Renal cortical epithelial cell (primary cell): ENCODE measurements at regions not wholly inside any gene's neighbourhood (a gene's known extent, or its start where the extent isn't known, plus 50 kb on each side); places are given as distances from the start of the nearest gene placed in this dataset.

Source experiments
- DNase-seq: peaks from one replicate; pipeline ENCODE4 v3.0.0-alpha.2; 2011; ENCODE audit warnings: low read depth

GRCh38 chr2:78023356-78023755 is 501.2 kb upstream of the LRRTM4 start:
- no peak for DNase-seq

DNA sequence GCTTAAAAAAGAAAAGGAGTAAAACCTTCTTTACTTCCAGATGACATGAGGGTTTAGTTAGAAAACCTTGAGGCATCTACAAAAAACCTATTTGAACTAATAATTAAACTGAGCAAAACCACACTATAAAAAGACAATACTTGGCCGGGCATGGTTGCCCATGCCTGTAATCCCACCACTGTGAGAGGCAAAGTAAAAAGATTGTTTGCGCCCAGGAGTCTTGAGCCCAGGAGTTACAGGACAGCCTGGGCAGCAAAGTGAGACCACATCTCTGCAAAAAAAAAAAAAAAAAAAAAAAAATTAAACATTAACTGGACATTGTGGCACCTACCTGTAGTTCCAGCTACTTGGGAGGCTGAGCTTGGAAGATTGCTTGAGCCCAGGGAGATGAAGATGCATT is 502.8 kb upstream of the LRRTM4 start:
- DNase-seq: peak; percentile 91

DNA sequence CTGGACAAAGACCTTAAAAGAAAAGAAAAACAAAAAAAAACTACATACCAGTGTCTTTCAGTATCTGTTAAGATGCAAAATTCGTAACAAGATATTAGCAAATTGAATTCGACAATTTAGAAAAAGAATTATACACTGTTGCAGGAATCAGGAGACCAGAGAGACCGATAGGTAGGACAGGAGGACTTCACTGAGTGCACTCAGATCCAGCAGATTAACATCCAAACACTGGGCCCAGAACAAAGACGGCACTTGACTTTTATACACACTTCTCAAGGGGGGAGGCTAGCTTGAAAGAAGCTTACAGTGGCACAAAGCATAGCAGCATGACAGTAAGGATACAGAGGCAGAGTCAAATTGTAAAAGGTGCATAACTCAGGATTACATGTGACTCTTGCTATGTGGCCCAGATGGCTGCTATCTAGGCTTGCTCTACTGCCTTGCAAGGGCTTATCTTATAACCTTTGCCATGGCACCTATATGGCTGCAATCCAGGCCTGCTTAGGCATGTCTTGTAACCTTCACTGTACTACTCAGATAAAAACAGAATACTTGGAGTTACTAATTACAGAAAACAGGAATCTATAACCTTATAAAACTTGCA is 507.3 kb upstream of the LRRTM4 start:
- DNase-seq: no peak

DNA sequence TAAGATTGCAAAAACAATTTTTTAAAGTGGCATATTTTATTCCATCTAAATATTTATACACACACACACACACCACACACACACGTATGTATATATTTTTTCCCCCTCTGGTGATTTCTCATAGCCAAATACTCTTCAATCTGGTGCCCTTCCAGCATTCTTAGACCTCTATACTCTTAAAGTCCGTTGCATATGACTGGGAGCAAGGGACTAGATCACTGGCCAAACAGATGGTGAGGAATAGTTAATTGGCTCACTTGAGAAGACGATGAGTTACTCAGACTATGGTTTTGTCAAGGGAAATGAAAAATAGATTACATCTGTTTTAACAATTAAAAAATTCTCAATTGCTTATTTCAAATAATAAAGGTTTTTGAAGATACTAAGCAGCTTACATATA is 512.5 kb upstream of the LRRTM4 start:
- no peak for DNase-seq

GRCh38 chr2:78035804-78036203 is 513.6 kb upstream of the LRRTM4 start:
- DNase-seq: no peak

GRCh38 chr2:78051480-78051879 is 529.3 kb upstream of the LRRTM4 start:
- no peak for DNase-seq

DNA sequence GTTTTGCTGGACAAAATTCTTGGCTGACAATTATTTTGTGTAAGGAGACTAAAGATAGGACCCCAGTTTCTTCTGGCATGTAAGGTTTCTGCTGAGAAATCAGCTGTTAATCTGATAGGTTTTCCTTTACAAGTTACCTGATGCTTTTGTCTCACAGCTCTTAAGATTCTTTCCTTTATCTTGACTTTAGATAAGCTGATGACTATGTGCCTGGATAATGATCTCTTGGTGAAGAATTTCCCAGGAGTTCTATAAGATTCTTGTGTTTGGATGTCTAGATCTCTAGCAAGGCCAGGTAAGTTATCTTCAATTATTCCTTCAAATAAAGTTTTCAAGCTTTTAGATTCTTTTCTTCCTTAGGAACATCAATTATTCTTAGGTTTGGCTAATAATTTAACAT is 534.8 kb upstream of the LRRTM4 start:
- DNase-seq: no peak

DNA sequence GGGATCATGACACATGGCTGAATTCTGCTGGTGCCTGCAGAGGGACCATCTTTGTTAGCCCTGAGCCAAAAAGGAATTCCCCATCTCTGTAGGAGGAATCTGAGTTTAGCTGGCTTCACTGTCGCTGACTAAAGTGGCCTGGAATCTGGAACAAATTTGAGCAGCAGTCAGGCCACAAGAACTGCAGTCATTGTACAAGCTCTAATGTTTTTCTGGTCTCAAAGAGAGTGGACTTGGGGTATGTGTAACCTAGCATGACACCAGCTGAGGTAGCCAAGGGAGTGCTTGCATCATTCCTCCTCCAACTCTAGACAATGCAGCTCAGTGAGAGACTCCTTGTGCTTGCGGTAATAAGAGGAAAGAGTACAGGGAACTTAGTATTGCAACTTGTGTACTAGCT is 539.1 kb upstream of the LRRTM4 start:
- peak; percentile 79 for DNase-seq

DNA sequence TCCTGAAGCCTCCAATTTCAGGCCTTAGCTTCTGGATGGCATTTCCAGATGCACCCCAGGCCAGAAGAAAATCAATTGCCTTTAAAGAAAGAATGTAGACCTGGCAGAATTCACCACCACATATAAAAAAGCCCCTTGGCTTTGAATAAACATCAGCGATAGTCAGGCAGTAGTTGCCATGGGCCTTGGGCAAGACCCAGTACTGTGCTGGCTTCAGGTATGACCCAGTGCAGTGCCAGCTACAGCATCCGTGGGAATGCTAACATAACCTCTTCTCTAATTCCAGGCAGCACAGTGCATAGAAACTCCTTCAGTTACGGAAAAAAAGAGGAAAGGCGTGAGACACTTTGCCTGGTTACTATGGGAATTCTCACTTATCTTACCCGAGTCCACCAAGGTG is 539.6 kb upstream of the LRRTM4 start:
- DNase-seq: no peak

DNA sequence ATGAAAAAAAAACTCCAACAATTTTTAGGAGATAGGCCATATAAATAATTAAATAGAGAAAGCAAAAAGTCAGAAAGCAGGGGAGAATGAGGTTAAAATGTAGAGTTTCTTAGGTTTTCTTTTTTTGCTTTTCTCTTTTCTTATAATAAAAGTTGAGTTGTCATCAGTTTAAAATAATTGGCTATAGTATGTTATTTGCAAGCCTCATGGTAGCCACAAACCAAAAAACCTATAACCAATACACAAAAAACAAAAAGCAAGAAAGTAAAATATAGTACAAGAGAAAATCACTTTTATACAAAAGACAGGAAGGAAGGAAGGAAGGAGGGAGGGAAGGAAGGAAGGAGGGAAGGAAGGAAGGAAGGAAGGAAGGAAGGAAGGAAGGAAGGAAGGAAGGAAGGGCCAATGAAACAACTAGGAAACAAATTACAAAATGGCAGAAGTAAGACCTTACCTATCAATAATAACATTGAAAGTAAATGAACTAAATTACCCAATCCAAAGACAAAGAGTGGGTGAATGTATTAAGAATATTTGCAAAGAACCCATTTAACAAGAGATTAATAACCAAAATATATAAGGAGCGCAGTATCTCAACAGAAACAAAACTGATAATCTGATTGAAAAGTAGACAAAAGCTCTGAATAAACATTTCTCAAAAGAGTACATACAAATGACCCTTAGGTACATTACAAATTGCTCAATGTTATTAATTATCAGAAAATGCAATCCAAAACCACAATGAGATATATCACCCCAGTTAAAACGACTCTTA is 541.3 kb upstream of the LRRTM4 start:
- no peak for DNase-seq

DNA sequence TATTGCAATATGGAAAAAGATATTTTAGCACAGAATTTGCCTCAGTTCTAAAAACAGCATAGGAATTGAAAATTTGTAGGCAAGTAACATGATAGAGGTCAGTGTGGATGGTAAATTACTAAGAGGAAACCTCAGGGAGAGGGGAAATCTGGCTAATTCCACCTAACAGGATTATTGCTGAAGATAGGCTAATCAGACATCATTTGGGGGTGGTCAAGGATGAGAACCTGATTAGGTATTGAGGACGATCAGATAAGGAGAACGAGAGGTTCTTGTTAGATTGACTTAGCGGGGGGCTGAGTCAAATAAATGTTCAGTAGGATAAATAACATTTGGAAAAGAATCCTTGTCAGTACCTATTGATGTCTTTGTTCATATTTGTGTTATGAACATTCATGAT is 543.2 kb upstream of the LRRTM4 start:
- DNase-seq: no peak

- DNase-seq: no peak
Observed at GRCh38 chr2:78068808-78069207, 546.6 kb upstream of the LRRTM4 start.

- DNase-seq: peak; percentile 63
Observed at GRCh38 chr2:78070693-78071092, 548.5 kb upstream of the LRRTM4 start.

DNA sequence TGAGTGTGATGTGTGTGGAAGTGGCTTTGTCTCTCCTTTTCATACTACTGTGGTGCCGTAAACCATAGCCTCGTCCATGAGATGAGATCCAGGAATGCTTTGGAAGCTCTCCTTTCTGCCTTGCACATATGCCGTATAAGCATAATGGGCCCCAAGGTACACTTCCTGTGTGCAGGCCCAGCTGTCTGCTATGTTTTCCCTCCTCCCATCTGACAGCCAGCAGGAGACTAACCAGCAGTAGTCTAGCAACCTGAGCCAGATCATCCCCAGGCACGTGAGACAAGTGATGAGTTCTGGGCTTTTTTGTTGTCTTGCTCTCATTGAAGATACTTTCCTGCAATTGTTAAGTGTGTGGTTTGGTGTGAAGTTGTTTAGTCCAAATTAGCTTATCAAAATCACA is 555.5 kb upstream of the LRRTM4 start:
- DNase-seq: no peak

DNA sequence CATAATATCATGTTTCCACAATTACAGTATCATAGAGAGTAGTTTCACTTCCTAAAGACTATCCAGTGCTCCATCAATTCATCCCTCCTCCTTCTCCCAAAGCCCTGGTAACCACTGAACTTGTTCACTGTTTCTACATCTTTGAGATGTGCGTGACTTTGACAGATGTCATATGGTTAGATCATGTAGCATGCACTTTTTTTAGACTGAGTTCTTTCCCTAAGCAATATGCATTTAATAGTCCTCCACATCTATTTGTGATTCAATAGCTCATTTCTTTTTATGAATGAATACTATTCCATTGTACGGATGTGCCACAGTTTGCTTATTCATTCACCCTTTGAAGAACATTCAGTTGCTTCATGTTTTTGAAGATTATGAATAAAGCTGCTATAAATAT is 560.4 kb upstream of the LRRTM4 start:
- DNase-seq: no peak

GRCh38 chr2:78093436-78093835 is 571.3 kb upstream of the LRRTM4 start:
- DNase-seq: no peak

DNA sequence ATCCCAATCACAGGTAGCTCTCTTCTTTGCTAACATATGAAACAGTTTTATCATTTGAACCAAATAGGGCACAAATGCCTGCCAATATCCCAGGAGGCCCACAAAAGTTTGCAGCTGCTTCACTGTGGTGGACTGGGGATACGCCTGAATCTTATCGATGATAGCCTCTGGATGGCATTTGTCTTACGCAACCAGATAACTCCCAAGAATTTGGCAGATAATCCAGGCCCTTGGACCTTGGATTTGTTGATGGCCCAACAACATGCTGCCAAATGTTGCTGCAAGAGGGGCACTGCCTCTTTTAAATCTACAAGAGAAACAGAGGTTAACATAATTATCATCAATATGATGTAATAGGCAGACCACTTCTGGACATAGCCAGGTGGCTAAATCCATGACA is 587.1 kb upstream of the LRRTM4 start:
- no peak for DNase-seq

DNA sequence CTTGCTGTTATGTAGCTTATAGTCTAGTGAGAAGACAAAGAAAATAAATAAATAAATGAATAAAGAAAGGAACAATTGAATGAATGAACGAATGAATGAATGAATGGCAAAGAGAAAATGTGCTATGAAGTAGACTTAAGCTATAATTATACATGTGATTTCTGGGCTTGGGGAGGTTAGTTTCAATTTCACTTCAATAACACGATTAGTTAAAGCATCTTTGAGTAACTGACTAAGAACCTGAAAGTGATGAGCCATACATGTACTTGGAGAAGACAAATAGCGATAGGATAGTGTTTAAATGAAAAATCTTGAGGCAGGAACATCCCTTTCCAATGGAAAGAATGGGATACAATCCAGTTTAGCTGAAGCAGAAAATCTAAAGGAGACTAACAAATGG is 593.1 kb upstream of the LRRTM4 start:
- no peak for DNase-seq

DNA sequence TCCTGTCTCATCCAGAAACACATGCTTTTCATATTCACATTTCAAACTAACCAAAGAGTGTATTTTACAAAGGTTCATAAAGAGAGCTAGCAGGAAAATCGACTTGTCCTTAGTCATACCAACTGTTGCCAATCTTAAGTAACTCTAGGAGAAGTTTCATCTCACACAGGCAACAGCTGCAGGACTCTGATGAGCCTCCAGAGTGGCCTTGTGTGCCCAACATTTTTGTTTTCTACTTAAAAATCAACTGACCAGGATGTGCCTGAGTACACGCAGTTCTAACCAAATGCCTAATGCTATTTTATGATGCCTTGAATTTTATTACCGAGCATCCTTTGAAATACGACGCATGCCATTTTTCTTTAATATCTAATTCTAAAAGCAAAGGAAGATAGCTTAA is 595.9 kb upstream of the LRRTM4 start:
- DNase-seq: no peak

- DNase-seq: no peak
Observed at GRCh38 chr2:78120275-78120674, 598.1 kb upstream of the LRRTM4 start.

GRCh38 chr2:78125042-78125441 is 602.9 kb upstream of the LRRTM4 start:
- DNase-seq: no peak

- no peak for DNase-seq
Observed at GRCh38 chr2:78127424-78127823, 605.2 kb upstream of the LRRTM4 start.

DNA sequence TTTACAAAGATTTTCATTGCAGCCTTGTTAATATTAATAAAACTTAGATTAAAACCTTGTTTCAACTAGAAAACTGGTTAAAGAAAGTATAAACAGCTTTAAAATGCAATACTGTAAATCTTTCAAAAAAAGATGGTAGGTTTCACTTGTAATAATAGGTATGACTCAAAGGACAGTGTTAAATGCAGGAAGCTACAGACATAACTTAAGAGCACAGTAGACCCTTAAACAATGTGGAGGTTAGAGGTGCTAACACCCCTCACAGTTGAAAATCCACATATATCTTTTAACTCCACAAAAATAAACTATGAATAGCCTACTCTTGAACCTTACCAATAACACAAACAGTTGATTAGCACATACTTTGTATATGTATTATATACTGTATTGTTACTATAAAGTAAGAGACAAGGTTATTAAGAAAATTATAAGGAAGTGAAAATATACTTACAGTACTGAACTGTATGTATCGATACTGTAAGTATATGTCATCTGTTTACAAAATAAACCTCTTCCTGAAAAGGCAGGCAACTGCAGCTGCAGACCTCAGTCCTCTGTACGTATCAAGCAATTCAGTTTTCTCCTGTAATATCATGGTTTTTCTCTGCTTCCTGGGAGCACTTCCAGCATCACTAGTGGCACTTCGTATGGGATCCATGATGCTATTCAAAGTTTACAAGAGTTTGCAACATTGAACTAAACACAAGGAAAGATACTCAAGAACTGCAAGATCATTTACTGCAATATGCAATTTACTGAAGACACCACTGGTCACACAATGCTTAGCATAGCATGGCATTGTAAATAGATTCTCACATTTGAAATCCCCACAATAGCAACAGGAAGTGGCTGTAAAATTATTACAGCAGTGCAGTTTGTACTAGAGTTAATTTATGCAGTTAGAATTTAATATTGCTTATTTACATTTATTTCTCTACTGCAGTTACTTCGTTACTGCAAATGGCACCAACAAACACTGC is 610.5 kb upstream of the LRRTM4 start:
- DNase-seq: no peak
